NCI-H2107 treated with DMSO at 0.1 percent for 48 hours (cell line): ENCODE measurements at regions not wholly inside any gene's neighbourhood (a gene's known extent, or its start where the extent isn't known, plus 50 kb on each side); places are given as distances from the start of the nearest gene placed in this dataset.

Experiments
- DNase-seq: peaks from one replicate; lab custom pipeline; 2025; ENCODE audit not compliant: unreplicated experiment; lab: John Stamatoyannopoulos, UW

DNA sequence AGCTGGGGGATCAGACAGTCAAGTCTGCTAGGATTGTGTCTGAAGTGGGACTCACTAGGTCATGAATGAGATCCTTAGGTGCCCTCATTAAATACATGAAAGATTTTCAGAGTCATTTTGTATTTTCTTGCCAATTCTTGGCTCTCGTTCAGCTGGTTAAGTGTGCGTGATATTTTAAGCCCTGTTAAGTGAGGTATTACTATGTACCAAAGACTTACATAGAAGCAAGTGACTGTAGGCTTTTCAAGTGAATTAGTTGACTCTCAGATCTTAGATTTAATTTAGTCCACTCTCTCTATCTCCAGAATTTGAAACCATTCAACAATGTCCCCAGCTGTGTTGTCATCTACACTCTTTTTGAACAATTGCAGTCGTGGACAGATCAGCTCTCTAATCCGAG, 219.4 kb downstream of the FOXL1 start:
- DNase-seq: no peak

DNA sequence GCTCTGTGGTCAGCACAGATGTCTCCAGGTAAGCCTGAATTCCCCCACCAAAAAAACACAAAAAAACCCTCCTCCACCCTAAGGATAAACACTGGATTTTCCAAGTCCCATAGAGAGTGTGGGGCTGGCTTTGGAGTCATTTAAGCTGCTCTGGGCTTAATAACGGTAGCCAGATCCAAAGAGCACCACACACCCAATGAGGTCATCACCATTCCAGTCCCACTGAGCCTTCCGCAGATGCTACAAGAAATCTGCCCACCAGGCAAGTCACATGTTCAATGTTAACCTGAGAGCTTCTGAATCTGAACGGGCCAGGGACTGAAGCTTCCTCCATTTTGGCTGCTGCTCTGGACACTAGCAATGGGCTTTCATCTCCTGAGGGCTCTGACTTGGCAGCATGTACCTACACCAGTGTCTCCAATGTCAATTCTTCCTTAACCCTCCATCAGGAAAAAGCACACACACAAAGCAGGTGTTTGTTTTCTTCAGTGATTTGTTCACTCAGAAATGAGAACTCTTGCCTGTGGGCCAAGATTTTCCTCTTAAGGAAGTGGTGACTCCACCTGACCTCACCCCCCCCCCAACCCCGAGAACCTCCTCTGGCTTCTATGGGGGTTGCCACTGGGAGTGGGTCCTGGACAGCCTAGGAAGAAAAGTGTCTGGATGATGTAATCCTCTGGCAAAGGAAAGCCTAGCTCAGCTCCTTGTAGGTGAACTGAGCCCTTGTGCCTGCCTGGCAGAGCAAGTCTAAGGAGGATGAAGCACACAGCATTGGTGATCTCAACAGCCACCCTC, 220.1 kb downstream of the FOXL1 start:
- DNase-seq: no peak

DNA sequence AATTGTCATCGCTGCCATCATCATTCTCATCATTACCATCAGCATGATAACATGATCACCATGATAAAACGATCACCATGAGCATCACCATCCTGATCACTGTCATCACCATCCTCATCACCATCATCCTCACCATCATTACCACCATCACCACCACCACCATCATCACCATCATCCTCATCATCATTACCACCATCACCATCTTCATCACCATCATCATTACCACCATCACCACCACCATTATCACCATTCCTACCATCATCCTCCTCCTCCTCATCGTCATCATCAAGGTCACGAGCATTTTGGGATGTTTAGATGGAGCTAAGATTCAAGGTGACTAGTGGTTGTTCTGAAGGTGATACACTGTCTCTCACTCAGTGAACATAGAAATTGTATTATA, 221.0 kb downstream of the FOXL1 start:
- no peak for DNase-seq

DNA sequence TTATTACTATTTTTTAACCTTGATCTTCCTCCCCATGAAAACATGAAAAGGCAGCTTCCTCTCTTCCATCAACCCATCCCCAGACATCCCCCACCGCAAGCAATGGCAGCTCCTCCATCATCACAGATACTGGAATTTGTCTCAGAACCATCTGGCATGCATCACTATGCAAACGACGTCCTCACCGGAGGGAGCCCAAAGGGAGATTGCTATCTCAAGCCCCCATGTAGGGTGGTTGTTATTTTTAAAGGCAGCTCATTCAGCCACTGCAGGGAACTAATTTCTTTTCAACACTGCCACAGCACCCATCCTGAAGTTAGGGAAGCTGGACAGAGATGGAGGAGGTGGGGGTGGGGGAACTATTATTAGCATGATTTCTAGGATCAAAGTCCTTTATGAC, 222.5 kb downstream of the FOXL1 start:
- DNase-seq: no peak

DNA sequence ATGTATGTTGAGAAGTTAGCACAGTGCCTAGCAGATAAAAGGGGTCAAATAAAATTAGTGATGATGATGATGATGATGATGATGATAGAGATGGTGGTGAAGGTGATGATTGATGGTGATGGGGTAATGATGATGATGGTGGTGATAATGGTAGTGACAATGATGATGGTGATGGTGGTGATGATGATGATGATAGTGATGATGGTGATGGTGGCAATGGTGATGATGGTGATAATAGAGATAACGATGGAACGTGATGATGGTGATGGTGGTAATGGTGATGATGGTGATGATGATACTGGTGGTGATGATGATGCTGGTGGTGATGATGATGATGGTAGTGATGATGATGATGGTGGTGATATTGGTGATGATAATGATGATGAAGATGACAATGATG, 223.7 kb downstream of the FOXL1 start:
- no peak for DNase-seq

DNA sequence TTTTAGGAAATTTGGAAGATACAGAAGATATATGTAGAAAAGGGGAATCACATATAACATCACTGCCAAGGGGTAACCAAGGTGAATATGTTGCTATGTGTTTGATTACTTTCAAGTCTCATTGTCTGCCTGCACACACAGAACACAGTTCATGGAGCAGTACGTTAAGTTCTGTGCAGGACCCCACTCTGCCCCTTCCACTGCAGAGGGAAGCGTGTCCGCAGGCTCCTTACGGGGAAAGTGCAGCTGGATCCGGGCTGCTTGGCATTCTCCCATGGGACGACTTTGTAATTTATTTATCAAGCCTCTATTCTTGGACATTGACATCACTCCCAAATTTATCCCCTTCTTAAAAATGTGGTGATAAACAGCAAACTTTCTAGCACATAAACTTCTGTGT, 226.8 kb downstream of the FOXL1 start:
- no peak for DNase-seq

DNA sequence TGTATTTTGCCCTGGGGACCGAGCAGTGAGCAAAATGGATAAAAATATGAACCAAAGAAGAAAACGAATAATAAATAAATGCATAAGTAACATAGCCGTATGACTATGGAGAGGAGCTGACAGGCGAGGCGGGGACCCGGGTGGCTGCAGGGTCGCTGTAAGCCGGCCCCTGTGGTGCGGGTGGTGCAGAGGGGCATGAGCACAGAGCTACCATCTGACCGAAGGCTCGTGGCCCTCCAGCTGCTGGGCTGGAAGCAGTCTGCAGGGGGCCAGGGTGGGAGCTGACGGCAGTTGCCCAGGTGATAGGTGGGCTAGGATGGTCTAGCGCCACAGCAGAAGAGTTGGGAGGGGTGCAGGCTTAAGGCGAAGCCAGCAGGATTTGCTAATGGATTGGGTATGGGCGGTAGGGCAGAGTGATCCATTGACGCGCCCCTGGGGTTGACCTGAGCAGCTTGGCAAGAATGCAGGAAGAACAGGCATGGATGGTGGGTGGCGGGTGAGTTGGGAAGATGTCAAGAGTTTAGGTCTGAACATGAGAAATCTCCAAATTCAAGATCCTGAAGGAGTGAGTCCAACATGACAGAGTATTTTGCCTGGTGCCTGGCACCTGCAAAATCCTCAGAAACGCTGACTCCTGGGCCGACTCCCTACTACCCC, 228.0 kb downstream of the FOXL1 start:
- DNase-seq: no peak

DNA sequence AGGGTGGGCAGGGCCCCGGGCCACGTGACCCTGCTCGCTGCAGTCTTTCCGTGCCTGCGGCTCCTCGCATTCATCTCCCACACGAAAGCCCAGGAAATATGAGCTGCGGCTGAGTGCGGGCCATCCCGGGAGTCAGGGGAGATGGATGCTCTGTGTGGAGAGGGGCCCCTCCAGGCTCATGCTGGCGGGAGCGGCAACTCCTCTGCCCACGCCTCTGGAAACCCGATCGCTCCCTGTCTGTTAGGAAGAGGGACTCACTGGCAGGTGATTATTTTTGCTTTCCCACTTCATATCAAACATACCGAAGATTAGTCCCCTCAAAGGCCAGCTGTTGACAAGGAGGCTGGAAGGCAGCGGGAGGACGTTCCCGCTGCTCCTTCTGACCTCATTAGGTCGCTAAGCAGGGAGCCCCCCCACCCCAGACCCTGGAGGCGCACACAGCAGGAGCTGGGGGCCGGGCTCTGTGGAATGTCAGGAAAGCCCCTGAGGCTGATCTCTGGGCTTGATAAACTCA, 228.5 kb downstream of the FOXL1 start:
- no peak for DNase-seq

DNA sequence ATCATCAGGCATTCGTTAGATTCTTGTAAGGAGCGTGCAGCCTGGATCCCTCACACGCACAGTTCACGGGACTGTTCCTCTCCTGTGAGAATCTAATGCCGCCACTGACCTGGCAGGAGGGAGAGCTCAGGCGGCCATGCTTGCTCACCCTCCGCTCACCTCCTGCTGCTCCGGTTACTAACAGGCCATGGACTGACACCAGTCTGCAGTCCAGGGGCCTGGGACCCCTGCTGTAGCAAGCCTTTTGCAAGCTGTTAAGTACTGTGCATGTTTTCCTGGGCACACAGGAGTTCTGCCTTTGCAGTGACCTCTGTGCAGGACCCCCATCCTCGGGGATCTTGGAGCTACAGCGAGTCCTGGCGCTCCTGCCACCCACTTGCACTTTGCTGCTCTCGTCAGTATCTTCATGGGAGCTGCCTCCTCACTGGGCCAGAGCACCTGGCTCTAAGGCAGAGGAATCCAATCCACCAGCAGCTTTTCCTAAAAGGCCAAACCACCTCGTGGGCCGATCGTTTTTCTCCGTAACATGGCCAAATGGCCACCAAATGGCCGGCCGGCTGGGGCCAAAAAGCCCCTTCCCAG, 230.6 kb downstream of the FOXL1 start:
- no peak for DNase-seq

DNA sequence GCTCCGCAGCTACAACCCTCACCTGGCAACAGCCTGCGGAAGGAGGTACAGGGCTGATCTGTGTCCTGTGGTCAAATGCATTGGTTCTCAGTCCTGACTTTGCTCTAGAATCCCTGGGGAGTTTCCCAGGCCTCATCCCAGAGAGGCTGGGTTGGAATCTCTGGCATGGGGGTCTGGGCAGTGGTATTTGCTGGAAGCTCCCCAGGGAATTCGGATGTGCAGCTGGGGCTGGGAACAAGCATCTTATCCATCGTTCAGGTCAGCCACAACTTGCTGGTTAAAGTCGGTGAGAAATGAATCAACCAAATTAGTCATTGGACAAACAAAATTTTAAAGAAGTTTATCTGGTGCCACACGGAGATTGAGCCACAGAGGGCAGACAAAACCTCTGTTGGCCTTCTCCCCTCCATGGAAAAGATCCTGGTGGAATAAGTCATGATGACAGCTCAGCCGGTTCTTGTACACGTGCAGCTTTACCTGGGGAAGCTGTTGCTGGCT, 231.2 kb downstream of the FOXL1 start:
- no peak for DNase-seq

DNA sequence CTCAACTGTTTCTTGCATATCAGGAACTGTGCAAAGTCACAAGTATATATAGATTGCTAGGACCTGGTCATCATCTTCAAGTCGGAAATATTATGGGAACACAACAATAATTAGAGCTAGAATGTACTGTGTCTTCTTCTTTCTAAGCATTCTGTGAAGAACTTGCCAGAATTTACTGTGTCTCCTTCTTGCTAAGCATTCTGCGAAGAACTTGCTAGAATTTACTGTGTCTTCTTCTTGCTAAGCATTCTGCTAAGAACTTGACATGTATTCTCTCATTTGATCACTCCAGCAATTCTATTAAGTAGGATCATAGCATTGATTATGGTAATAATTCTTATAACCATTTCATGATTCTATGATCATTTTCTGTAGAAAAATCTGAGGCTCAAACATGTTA, 231.7 kb downstream of the FOXL1 start:
- DNase-seq: no peak

DNA sequence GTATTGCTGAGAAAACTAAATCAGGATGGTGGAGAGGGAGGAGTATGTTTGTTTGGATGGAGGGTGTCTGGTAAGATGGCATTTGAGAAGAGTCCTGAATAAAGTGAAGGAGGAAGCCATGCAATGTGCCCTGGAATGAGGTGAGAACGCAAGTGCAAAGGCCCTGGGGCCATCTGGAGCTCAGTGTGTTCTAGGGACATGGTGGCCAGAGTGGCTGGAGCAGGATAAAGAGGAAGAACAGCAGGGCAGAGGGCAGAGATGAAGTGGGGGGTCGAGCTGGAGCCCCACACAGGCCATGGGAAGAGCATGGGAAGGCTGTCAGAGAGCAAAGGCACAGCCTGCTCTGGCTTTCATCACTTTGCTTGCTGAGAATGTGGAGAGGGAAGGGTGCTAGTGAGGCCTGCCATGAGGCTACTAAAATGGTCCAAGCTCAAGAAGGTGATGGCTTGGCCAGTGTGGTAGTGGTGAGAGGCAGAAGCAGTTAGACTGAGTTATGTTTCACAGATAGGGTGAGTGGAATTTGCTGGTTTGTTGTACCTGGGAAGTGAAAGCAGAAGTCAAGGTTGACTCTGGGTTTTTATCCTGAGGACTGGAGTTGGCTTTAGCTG, 234.1 kb downstream of the FOXL1 start:
- no peak for DNase-seq

DNA sequence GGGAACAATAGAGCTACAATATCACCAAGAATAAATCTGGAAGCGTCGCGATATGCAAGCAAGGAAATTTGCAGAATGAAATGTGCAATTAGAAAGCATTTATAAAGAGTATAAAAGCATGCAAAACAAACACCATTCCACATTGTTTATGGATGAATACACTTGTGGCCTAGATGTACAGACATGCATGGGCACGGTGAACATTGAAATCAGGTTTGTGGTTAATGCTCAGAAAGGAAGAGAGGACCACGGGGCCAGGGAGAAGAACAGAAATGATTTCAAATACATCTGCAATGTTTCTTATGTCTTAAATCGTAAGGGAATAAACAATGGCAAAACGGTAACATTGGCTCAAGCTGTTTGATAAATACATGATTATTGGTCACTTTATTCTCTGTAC, 235.9 kb downstream of the FOXL1 start:
- no peak for DNase-seq

DNA sequence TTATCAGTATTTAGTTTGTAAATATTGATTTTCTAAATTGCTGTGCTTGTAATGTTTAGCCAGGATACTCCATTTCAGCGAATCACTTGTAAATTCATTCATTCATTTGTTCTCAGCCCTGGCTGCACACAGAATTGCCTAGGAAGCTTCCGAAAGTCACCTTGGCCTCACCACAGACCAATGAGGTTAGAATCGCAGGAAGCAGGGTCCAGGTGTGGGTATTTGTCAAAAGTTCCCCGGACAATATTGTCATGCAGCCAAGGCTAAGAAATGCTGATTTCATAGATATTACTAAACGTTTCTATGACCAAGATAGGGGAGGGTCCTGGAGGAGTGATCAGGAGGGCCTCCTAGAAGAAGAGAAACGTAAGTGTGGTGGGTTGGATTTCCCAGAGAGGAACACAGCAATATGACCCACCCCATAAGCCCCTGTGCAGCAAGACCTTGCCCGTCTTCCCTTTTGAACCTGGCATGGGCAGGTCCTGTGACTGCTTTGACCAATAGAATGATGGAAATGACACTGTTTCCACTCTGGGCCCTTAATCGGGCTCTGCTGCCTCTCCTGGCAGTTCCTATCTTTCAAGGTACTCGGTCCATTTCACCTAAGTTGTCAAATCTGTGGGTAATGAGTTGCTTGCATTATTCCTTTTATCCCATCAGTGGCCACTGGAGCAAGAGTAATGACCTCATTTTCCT, 238.7 kb downstream of the FOXL1 start:
- DNase-seq: no peak

DNA sequence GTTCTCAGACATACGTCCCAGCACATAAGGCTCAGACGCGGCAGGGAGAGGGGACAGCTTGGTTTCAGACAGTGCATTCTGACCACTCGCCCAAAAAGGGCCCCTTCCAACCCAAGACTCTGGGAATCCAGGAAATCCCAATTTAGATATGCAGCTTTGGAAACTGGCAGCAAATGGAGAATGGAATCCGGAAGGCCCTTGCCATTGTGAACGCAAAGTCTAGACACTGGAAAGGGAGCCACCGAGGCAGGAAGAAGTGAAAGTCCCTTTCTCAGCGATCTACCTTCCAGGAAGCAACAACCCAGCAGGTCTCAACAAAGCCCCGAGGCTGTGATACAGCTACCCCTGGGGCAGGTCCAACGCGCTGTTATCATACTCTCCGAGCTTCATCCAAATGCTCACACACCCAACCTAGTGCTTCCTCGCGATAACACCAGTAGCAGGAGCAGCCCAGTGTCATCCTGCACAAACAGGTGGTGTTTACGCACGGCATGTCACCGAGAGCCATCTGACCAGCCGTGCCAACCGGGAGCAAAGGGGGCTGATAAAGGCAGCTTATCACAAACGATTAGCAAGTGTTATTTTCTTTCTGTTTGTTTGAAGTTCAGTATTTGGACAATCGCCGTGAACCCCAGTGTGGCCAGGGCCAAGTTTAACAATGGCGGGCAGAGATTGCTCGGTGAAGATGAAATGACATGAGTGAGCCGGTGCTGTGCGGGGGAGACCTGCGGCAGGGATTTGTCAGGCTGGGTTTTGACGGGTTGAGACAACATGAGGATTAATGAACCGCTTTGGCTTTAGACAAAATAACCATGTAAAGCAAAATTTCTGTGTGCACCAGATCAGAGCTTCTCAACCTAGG, 240.6 kb downstream of the FOXL1 start:
- DNase-seq: no peak

DNA sequence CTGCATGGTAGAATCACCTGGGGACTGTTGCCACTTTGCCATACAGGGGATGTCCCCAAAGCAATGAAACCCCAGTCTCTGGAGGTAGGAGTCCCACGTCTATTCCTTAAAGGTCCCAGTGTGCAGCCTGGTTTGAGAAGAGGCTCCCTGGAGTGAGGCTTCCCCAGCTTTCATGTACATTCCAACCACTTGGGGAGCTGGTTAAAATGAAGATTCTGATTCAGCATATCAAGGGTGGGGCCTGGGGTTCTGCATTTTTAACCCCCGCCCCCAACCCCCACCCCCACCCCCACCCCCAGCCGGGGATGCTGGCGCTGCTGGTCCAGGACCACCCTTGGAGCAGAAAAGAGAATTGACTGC, 241.2 kb downstream of the FOXL1 start:
- DNase-seq: no peak

DNA sequence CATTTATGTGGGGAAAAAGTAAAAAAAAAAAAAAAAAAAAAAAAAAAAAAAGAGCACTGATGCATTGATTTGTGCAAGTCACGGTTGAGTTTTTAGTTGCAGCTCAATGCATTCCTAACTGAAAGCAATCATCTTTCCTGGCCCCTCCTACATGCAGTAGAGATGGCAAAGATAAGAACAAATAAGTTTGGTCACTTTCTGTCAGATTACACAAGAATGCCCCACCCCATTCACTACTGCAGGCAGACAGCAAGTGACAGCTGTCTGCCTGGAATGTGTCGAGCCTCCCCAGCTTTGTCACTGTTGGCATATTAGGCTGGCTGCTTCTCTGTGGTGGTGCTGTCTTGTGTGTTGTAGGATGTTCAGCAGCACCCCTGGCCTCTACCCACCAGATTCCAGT, 243.5 kb downstream of the FOXL1 start:
- DNase-seq: no peak

DNA sequence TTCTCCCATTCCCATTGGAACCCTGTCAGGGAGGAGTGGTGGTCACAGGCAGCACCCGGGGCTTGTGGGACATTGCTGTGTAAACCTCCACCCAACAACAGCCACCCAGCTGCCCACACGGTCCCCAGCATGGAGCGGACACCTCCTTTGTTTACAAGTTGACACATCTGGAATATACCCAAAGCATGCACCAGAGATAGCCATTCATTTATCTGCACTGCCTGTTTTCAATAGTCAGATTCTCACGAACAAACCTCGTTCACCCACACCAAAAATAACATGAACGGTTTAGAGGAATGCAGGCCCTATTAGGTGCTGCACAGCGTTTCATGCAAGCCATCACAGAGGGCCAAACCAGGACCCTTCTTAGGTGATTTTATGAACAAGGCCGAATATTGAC, 244.8 kb downstream of the FOXL1 start:
- DNase-seq: no peak

DNA sequence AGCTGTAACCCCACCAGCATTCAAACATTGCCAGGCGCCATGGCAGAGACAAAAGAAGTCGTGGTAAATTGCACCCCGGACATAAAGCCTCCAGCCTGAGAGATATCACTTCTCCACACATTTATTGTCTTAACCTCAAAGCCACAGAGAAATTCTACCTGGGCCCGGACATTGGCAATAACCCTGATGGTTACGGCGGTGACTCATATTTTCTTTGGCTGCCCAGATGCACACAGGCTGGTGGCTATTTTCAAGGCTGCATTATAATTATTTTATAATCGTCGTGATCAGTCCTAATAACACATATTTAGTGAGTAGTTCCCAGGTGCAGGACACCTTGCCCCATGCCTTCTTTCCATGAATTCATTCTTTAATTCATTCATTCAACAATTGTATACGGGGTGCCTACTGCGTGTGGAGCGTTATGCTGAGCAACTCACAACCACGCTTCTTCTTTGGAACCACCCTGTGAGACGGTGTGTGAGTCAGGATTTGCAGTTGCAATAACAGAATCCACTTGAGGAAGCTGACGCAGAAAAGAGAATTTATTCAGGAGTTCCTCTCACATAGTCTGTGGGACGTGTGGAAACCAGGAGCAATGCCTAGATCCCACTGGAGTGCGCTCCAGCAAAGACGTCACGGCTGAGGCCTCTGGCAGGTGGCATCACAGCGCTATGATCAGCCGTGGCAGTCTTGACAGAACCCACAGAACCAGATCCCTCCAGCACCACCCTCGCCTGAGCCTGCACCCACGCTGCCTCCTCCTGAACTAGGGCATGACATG, 245.7 kb downstream of the FOXL1 start:
- DNase-seq: peak; percentile 40
